ENCODE measurements at regions not wholly inside any gene's neighbourhood (a gene's known extent, or its start where the extent isn't known, plus 50 kb on each side); places are given as distances from the start of the nearest gene placed in this dataset.

DNA sequence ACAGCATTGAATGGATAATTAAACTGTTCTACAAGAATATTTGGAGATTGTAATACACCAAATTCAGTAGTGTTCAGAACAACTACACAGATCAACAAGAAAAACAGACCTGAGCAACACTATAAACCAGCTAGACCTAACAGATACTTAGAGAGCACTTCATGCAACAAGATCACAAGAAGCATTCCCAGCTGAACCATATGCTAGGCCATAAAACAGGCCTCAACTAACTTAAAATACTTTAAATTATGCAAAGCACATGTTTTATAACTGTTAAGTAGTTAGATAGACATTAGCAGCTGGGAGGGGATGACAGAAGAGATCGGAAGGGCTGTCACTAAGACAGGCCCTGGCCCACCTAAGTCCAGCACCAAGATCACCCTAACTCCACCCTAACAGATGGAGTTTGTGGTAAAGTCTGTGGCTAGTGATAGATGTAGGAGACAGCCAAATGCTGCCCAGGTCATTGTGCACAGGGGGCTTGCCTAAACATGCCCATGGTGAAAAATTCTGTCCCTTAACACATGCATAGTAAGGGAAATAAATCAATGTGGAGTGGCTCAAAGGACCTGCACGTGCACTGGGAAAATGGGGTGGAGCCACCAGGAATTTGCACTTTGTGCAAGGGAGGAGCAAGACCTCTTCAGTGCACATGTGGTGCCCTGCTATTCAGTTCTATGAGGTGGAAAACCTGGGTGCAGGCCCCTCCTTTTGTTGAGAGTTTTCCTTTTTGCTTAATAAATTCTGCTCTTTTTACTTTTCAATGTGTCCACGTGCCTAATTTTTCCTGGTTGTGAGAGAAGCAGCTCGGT is 567.8 kb upstream of the NRG3 start:
- Histone ChIP-seq H3K27ac (ENCODE audit: low read depth in 2 of 2, low read length in 1 of 2) (no peak overlapping the region), H3K4me2 (no peak overlapping the region), H4K20me1 (ENCODE audit: insufficient read depth) (no peaks in the 10 kb centered on the region), H3K36me3 (replicated peaks in 1 of 2; ENCODE audit: control insufficient read depth in 1 of 2, insufficient read depth in 2 of 2, low read length in 1 of 2) (no peaks in the 10 kb centered on the region), H3K79me2 (ENCODE audit: insufficient read depth) (no peaks in the 10 kb centered on the region), H2AFZ (ENCODE audit: low read depth) (no peak overlapping the region), H3K9me3 (peaks cover 7% of the 10 kb centered on the region; the same call in 1 of the 2 replicates), H3K4me1 (ENCODE audit: control insufficient read depth in 1 of 2, insufficient read depth in 2 of 2, low read depth in 1 of 2, low read length in 1 of 2) (no peaks in the 10 kb centered on the region), H3K9me2 (no peaks in the 10 kb centered on the region), H3K27me3 (ENCODE audit: insufficient read depth) (no peaks in the 10 kb centered on the region), H3K4me3 (ENCODE audit: low read depth in 2 of 2, low read length in 1 of 2) (no peak overlapping the region), H3F3A (replicated peaks; ENCODE audit: insufficient read depth) (no peaks in the 10 kb centered on the region), H3K9ac (no peak overlapping the region)
- no peak for DNase-seq
- CTCF ChIA-PET = no interaction called here
- TF ChIP-seq, protein P1, sequence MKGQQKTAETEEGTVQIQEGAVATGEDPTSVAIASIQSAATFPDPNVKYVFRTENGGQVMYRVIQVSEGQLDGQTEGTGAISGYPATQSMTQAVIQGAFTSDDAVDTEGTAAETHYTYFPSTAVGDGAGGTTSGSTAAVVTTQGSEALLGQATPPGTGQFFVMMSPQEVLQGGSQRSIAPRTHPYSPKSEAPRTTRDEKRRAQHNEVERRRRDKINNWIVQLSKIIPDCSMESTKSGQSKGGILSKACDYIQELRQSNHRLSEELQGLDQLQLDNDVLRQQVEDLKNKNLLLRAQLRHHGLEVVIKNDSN (IDR thresholded peaks at IDR 0.05; ENCODE audit: borderline replicate concordance, low read depth) = no peak
- TF ChIP-seq, protein P2, sequence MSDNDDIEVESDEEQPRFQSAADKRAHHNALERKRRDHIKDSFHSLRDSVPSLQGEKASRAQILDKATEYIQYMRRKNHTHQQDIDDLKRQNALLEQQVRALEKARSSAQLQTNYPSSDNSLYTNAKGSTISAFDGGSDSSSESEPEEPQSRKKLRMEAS (IDR thresholded peaks at IDR 0.05; ENCODE audit: low read depth) = no peak
- TF ChIP-seq, protein P3, sequence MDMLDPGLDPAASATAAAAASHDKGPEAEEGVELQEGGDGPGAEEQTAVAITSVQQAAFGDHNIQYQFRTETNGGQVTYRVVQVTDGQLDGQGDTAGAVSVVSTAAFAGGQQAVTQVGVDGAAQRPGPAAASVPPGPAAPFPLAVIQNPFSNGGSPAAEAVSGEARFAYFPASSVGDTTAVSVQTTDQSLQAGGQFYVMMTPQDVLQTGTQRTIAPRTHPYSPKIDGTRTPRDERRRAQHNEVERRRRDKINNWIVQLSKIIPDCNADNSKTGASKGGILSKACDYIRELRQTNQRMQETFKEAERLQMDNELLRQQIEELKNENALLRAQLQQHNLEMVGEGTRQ (IDR thresholded peaks at IDR 0.05; ENCODE audit: borderline replicate concordance, low read depth, low read length) = no peak
- TF ChIP-seq FOXM1 (IDR thresholded peaks at IDR 0.05; ENCODE audit: low read depth) = no peak
- no peak for TF ChIP-seq MXI1 (IDR thresholded peaks at IDR 0.05; ENCODE audit: low read depth, low read length)
- TF ChIP-seq, protein P4, sequence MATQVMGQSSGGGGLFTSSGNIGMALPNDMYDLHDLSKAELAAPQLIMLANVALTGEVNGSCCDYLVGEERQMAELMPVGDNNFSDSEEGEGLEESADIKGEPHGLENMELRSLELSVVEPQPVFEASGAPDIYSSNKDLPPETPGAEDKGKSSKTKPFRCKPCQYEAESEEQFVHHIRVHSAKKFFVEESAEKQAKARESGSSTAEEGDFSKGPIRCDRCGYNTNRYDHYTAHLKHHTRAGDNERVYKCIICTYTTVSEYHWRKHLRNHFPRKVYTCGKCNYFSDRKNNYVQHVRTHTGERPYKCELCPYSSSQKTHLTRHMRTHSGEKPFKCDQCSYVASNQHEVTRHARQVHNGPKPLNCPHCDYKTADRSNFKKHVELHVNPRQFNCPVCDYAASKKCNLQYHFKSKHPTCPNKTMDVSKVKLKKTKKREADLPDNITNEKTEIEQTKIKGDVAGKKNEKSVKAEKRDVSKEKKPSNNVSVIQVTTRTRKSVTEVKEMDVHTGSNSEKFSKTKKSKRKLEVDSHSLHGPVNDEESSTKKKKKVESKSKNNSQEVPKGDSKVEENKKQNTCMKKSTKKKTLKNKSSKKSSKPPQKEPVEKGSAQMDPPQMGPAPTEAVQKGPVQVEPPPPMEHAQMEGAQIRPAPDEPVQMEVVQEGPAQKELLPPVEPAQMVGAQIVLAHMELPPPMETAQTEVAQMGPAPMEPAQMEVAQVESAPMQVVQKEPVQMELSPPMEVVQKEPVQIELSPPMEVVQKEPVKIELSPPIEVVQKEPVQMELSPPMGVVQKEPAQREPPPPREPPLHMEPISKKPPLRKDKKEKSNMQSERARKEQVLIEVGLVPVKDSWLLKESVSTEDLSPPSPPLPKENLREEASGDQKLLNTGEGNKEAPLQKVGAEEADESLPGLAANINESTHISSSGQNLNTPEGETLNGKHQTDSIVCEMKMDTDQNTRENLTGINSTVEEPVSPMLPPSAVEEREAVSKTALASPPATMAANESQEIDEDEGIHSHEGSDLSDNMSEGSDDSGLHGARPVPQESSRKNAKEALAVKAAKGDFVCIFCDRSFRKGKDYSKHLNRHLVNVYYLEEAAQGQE (IDR thresholded peaks at IDR 0.05; ENCODE audit: low read depth, low read length) = no peak
- TF ChIP-seq CHD2 (IDR thresholded peaks at IDR 0.05; ENCODE audit: low read length, partially characterized antibody) = no peak
- no peak for TF ChIP-seq RXRA (IDR thresholded peaks at IDR 0.05; ENCODE audit: borderline replicate concordance, low read depth)
- no peak for TF ChIP-seq ELF1 (IDR thresholded peaks at IDR 0.05)
- no peak for TF ChIP-seq NRF1 (IDR thresholded peaks at IDR 0.05; ENCODE audit: low read depth, low read length)
- no peak for TF ChIP-seq GATA2 (CRISPR knock-in tag; IDR thresholded peaks at IDR 0.05)
- TF ChIP-seq RFX5 (IDR thresholded peaks at IDR 0.05; ENCODE audit: low read length) = no peak
- no peak for TF ChIP-seq POLR2AphosphoS5 (IDR thresholded peaks at IDR 0.05; ENCODE audit: low read depth, low read length)
- TF ChIP-seq, protein P5, sequence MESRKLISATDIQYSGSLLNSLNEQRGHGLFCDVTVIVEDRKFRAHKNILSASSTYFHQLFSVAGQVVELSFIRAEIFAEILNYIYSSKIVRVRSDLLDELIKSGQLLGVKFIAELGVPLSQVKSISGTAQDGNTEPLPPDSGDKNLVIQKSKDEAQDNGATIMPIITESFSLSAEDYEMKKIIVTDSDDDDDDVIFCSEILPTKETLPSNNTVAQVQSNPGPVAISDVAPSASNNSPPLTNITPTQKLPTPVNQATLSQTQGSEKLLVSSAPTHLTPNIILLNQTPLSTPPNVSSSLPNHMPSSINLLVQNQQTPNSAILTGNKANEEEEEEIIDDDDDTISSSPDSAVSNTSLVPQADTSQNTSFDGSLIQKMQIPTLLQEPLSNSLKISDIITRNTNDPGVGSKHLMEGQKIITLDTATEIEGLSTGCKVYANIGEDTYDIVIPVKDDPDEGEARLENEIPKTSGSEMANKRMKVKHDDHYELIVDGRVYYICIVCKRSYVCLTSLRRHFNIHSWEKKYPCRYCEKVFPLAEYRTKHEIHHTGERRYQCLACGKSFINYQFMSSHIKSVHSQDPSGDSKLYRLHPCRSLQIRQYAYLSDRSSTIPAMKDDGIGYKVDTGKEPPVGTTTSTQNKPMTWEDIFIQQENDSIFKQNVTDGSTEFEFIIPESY (IDR thresholded peaks at IDR 0.05; ENCODE audit: borderline replicate concordance, low read depth) = no peak
- POLR2A ChIA-PET = no interaction called here
- WGBS (ENCODE audit: low lambda C conversion rate) = 12% methylated on average over 4 of the region's 4 CpGs
